GM12878 (cell line): ENCODE measurements at regions not wholly inside any gene's neighbourhood (a gene's known extent, or its start where the extent isn't known, plus 50 kb on each side); places are given as distances from the start of the nearest gene placed in this dataset.

Experiments used
- ATAC-seq: fragments of 200-7000 bp; cut with Tn5 transposase; 3 replicates; pipeline ENCODE4 v1.9.1; 2020; ENCODE audit warnings: mild to moderate bottlenecking, moderate library complexity
- BruUV-seq: library from RNA; stranded (reverse); fragments of 400-500 nt; replicated peaks from 2 replicates; lab custom pipeline; 2021; lab: Mats Ljungman, UMichigan
- CTCF ChIA-PET: fragments of 300-600 bp; sonication (Branson Sonifier 250); formaldehyde crosslinking; extraction: SDS; loops from one replicate; lab custom pipeline; 2021; ENCODE audit warnings: inconsistent platforms; lab: Yijun Ruan, JAX
- POLR2A ChIA-PET: fragments of 350-600 bp; formaldehyde crosslinking; extraction: SDS; loops from one replicate; lab custom pipeline; 2021; ENCODE audit warnings: inconsistent platforms; lab: Charles Lee
- RAD21 ChIA-PET: fragments of 300-600 bp; sonication (Branson Sonifier 250); formaldehyde crosslinking; loops from one replicate; lab custom pipeline; 2023; ENCODE audit warnings: antibody characterized with exemption; ENCODE audit not compliant: unreplicated experiment; lab: Charles Lee
- SMC1A ChIA-PET: fragments of 300-600 bp; sonication (Branson Sonifier 250); formaldehyde crosslinking; loops from one replicate; lab custom pipeline; 2023; ENCODE audit not compliant: unreplicated experiment, uncharacterized antibody; lab: Charles Lee
- DNase-seq: peaks from one replicate; pipeline ENCODE4 v3.0.0-alpha.2; 2011; ENCODE audit warnings: low read depth, low spot score
- FAIRE-seq: peaks from 3 replicates; lab custom pipeline; 2011; peaks lifted over from hg19 to GRCh38; lab: Jason Lieb, UNC
- H2AFZ ChIP-seq: 2 replicates; pipeline ENCODE4 v1.6.0; 2011; ENCODE audit warnings: low read depth, low read length, control low read depth; ENCODE audit not compliant: control insufficient read depth
- H3K27ac ChIP-seq: 2 replicates; pipeline ENCODE4 v1.5.1; 2011; ENCODE audit warnings: control low read depth; ENCODE audit not compliant: control insufficient read depth, insufficient read depth
- H3K27me3 ChIP-seq, 2 experiments: replicated peaks in 1 of 2; 2 replicates each; pipeline versions ENCODE4 v1.6.0 to v1.6.1; 2011; ENCODE audit warnings: low read length in 1 of 2; ENCODE audit not compliant: control insufficient read depth in 2 of 2, insufficient read depth in 2 of 2
- H3K36me3 ChIP-seq, 2 experiments: 2 replicates each; pipeline ENCODE4 v1.5.1; 2011; ENCODE audit warnings: low read length in 1 of 2; ENCODE audit not compliant: control insufficient read depth in 2 of 2, insufficient read depth in 2 of 2
- H3K4me1 ChIP-seq: 2 replicates; pipeline ENCODE4 v1.6.1; 2011; ENCODE audit warnings: mild to moderate bottlenecking, low read length, moderate library complexity, mixed read lengths; ENCODE audit not compliant: control insufficient read depth, insufficient read depth
- H3K4me2 ChIP-seq: 2 replicates; pipeline ENCODE4 v1.6.0; 2011; ENCODE audit warnings: control low read depth; ENCODE audit not compliant: control insufficient read depth, insufficient read depth
- H3K4me3 ChIP-seq: fragments of 200-600 bp; sonication (generic); 2 replicates; pipeline ENCODE4 v1.5.1; 2016
- H3K79me2 ChIP-seq: 2 replicates; pipeline ENCODE4 v1.6.0; 2011; ENCODE audit warnings: low read length; ENCODE audit not compliant: control insufficient read depth, insufficient read depth
- H3K9ac ChIP-seq: 2 replicates; pipeline ENCODE4 v1.8.0; 2011; ENCODE audit warnings: low read length, control low read depth, mixed read lengths; ENCODE audit not compliant: control insufficient read depth, insufficient read depth
- H3K9me3 ChIP-seq: replicated peaks from 3 replicates; pipeline ENCODE4 v1.5.1; 2011; ENCODE audit warnings: mild to moderate bottlenecking, low read length; ENCODE audit not compliant: control insufficient read depth, insufficient read depth
- H4K20me1 ChIP-seq: 2 replicates; pipeline ENCODE4 v1.6.0; 2011; ENCODE audit not compliant: control insufficient read depth, insufficient read depth
- HSF1 ChIP-seq: fragments of 150-350 bp; IDR thresholded peaks from 2 replicates; pipeline ENCODE4 v1.6.1; 2014; ENCODE audit warnings: mild to moderate bottlenecking, low read depth, low read length
- MAX ChIP-seq: IDR thresholded peaks from 2 replicates; pipeline ENCODE4 v1.6.1; 2012; ENCODE audit warnings: low read depth, low read length, improper control_type of control experiment
- MXI1 ChIP-seq: fragments of 150-350 bp; IDR thresholded peaks from 2 replicates; pipeline ENCODE4 v1.6.1; 2011; ENCODE audit warnings: low read depth, mild to moderate bottlenecking, inconsistent platforms, low read length, improper control_type of control experiment
- RBBP5 ChIP-seq: fragments of 200-600 bp; sonication (generic); conservative IDR thresholded peaks from 2 replicates; pipeline ENCODE4 v1.6.1; 2016
- SPI1 ChIP-seq: IDR thresholded peaks from 2 replicates; pipeline ENCODE4 v1.6.1; 2011; ENCODE audit warnings: low read depth, mild to moderate bottlenecking, low read length, moderate library complexity, borderline replicate concordance; ENCODE audit not compliant: insufficient read depth
- SRF ChIP-seq, 2 experiments: IDR thresholded peaks; 2 replicates each; pipeline ENCODE4 v1.6.1; 2011; ENCODE audit warnings: low read depth in 2 of 2, low read length in 2 of 2, mild to moderate bottlenecking in 1 of 2, moderate library complexity in 1 of 2
- ZBED1 ChIP-seq: IDR thresholded peaks from 2 replicates; pipeline ENCODE4 v1.6.1; 2016; ENCODE audit warnings: borderline replicate concordance
- WGBS: methylation state at CpG from one replicate; pipeline ENCODE4 v1.1.6; 2016; ENCODE audit warnings: low lambda C conversion rate; ENCODE audit not compliant: insufficient replicate concordance, insufficient coverage; ENCODE audit errors: missing lambda C conversion rate; 5-methylcytosine and 5-hydroxymethylcytosine counted together
- in situ Hi-C: fragments of 300-500 bp; cut with MboI; formaldehyde crosslinking; loops from 9 replicates; pipeline ENCODE4 v1.14.3; 2018; ENCODE audit warnings: mixed read lengths
- intact Hi-C: fragments of 100-400 bp; cut with micrococcal nuclease; formaldehyde crosslinking; loops from one replicate; pipeline ENCODE4 v1.14.2; 2022; ENCODE audit not compliant: unreplicated experiment
- TF ChIP-seq, protein P1 (sequence below): IDR thresholded peaks from 2 replicates; pipeline ENCODE4 v1.6.1; 2012; ENCODE audit warnings: low read depth, low read length, improper control_type of control experiment

DNA sequence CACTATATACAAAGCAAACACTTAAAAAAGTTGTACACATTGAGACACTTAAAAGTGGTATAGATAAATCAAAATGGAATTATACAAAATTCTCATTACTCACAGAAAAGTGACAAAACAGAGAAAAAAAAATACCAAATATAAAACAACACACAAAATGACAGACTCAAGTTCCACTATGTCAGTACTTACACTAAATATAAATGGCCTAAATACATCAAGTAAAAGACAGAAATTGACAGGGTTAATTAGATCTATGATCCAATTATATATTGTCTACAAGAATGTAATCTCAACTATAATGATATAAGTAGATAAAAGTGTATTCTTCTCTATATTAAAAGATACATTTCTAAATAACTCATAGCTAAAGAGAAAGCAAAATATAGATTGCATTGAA is 401.6 kb upstream of the PFKP start:
- no peak overlapping the region for H3K4me2 ChIP-seq
- no peak for ATAC-seq
- no peak for FAIRE-seq

GRCh38 chr10:2660276-2660675 is 407.1 kb upstream of the PFKP start:
- Histone ChIP-seq H2AFZ (no peak overlapping the region), H3K4me2 (no peak overlapping the region), H3K9ac (no peak overlapping the region), H3K9me3 (no peaks in the 10 kb centered on the region; the same call in 2 of the 3 replicates), H3K27me3 (no peaks in the 10 kb centered on the region), H3K27ac (no peak overlapping the region), H3K36me3 (no peaks in the 10 kb centered on the region), H4K20me1 (no peaks in the 10 kb centered on the region), H3K4me1 (no peaks in the 10 kb centered on the region), H3K79me2 (no peaks in the 10 kb centered on the region), H3K4me3 (no peak overlapping the region)
- no TSS peak for BruUV-seq
- ChIA-PET CTCF (no interaction called here), SMC1A (no interaction called here), RAD21 (no interaction called here), POLR2A (interaction anchor here (0.5 kb wide), 1 partner anchor 54 kb away, joined by 3 read pairs; no protein-coding TSS in a partner anchor)
- ATAC-seq (no peak), FAIRE-seq (no peak), DNase-seq (no peak)
- intact Hi-C loops (no loop called here), in situ Hi-C loops (no loop called here)
- TF ChIP-seq HSF1 (no peak), SRF (IDR thresholded peaks at IDR 0.05; ENCODE audit: low read depth in 2 of 2, low read length in 2 of 2) (no peak)
- WGBS, result 46% methylated on average over 10 of the region's 10 CpGs

More for the DNA sequence above, 401.6 kb upstream of the PFKP start:
- Histone ChIP-seq H3K4me1 (no peaks in the 10 kb centered on the region), H4K20me1 (no peaks in the 10 kb centered on the region)
- BruUV-seq, result no TSS peak
- POLR2A ChIA-PET, result no interaction called here
- TF ChIP-seq MAX, result no peak
- TF ChIP-seq, protein P1, sequence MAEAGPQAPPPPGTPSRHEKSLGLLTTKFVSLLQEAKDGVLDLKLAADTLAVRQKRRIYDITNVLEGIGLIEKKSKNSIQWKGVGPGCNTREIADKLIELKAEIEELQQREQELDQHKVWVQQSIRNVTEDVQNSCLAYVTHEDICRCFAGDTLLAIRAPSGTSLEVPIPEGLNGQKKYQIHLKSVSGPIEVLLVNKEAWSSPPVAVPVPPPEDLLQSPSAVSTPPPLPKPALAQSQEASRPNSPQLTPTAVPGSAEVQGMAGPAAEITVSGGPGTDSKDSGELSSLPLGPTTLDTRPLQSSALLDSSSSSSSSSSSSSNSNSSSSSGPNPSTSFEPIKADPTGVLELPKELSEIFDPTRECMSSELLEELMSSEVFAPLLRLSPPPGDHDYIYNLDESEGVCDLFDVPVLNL, result no peak
- no peak for TF ChIP-seq MXI1
- no peak for TF ChIP-seq SPI1
- TF ChIP-seq ZBED1, result no peak
- TF ChIP-seq RBBP5, result no peak
- TF ChIP-seq, all 136 proteins: peak for 0
- no peaks in the 10 kb centered on the region for H3K36me3 ChIP-seq
- ChIA-PET SMC1A (no interaction called here), RAD21 (no interaction called here), CTCF (no interaction called here)
- in situ Hi-C loops, result no loop called here
- no peak overlapping the region for H2AFZ ChIP-seq
- H3K79me2 ChIP-seq, result no peaks in the 10 kb centered on the region
- no peak overlapping the region for H3K4me3 ChIP-seq
- no peaks in the 10 kb centered on the region for H3K27me3 ChIP-seq
- no peak overlapping the region for H3K9ac ChIP-seq
- DNase-seq, result no peak
- intact Hi-C loops, result no loop called here
- H3K27ac ChIP-seq, result no peak overlapping the region
- no peaks in the 10 kb centered on the region; the same call in 2 of the 3 replicates for H3K9me3 ChIP-seq
